SK-N-SH treated with all-trans-retinoic acid at 6 μM for 48 hours (cell line): ENCODE measurements at regions not wholly inside any gene's neighbourhood (a gene's known extent, or its start where the extent isn't known, plus 50 kb on each side); places are given as distances from the start of the nearest gene placed in this dataset.

Experiments
- CSDC2 ChIP-seq: fragments of 250-450 bp; sonication (Bioruptor Pico); IDR thresholded peaks from 2 replicates; pipeline ENCODE4 v1.5.0; 2020; ENCODE audit warnings: mild to moderate bottlenecking, moderate library complexity
- GLIS3 ChIP-seq: fragments of 250-450 bp; sonication (Bioruptor Pico); IDR thresholded peaks from 2 replicates; pipeline ENCODE4 v1.5.0; 2020; ENCODE audit warnings: mild to moderate bottlenecking, moderate library complexity
- ISL1 ChIP-seq: fragments of 250-450 bp; sonication (Bioruptor Pico); IDR thresholded peaks from 2 replicates; pipeline ENCODE4 v2.1.2; 2022; ENCODE audit warnings: mild to moderate bottlenecking, moderate library complexity
- TCF4 ChIP-seq: fragments of 250-450 bp; sonication (Bioruptor Pico); IDR thresholded peaks from 2 replicates; pipeline ENCODE4 v1.8.0; 2021; ENCODE audit warnings: mild to moderate bottlenecking, moderate library complexity, borderline replicate concordance
- ZFP3 ChIP-seq: fragments of 250-450 bp; sonication (Bioruptor Pico); IDR thresholded peaks from 2 replicates; pipeline ENCODE4 v1.5.0; 2020; ENCODE audit warnings: mild to moderate bottlenecking, moderate library complexity
- ZFP30 ChIP-seq: fragments of 450-650 bp; formaldehyde crosslinking; IDR thresholded peaks from 2 replicates; pipeline ENCODE4 v1.5.0; 2022; ENCODE audit warnings: mild to moderate bottlenecking, moderate library complexity
- ZNF565 ChIP-seq: fragments of 450-650 bp; formaldehyde crosslinking; conservative IDR thresholded peaks from 2 replicates; pipeline ENCODE4 v1.5.0; 2020; ENCODE audit warnings: low read depth, mild to moderate bottlenecking, moderate library complexity
- ZNF70 ChIP-seq: fragments of 450-650 bp; formaldehyde crosslinking; IDR thresholded peaks from 2 replicates; pipeline ENCODE4 v1.5.0; 2020; ENCODE audit warnings: mild to moderate bottlenecking, moderate library complexity
- TF ChIP-seq, protein P1 (sequence below): fragments of 250-450 bp; sonication (Bioruptor Pico); IDR thresholded peaks from 2 replicates; pipeline ENCODE4 v1.8.0; 2021; ENCODE audit warnings: low read depth, mild to moderate bottlenecking, moderate library complexity, borderline replicate concordance
- TF ChIP-seq, protein P2 (sequence below): fragments of 250-450 bp; sonication (Bioruptor Pico); IDR thresholded peaks from 2 replicates; pipeline ENCODE4 v1.8.0; 2020; ENCODE audit warnings: mild to moderate bottlenecking, moderate library complexity, borderline replicate concordance
- TF ChIP-seq, protein P3 (sequence below): fragments of 250-450 bp; sonication (Bioruptor Pico); IDR thresholded peaks from 2 replicates; pipeline ENCODE4 v1.5.0; 2020; ENCODE audit warnings: mild to moderate bottlenecking, moderate library complexity
- TF ChIP-seq, protein P4 (sequence below): fragments of 250-450 bp; sonication (Bioruptor Pico); IDR thresholded peaks from 2 replicates; pipeline ENCODE4 v1.5.1; 2020; ENCODE audit warnings: low read depth, mild to moderate bottlenecking, moderate library complexity

DNA sequence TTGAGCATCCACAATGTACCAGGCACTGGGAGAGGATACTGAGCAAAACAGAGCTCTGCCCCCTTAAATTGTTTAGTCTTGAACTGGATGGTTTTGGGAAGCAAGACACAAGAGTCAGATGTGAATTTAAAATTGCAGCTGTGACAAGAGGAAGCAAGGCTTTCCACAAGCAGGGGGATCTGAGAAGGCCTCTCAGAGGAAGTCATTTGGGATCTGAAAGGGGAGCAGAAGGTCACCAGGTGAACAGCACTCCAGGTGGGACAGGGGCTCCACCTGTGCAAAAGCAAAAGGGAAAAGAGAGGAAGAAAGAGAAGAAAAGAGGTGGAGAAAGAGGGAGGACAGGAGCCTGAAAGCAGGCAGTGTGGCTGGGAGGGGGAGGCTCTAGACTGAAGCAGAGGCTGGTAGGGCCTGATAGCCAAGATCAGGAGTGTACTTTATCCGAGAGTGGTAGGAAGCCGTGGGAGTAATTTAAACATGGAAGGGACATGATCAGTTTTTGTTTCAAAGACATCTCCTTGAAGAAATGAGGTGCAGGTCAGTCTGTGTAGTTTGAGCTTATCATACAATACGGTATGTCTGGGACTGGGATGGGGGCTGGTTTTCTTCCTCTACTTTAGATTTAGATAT, 76.1 kb upstream of the DUSP5 start:
- no peak for TF ChIP-seq GLIS3 (CRISPR knock-in tag)
- no peak for TF ChIP-seq TCF4 (CRISPR knock-in tag)
- TF ChIP-seq, protein P1, sequence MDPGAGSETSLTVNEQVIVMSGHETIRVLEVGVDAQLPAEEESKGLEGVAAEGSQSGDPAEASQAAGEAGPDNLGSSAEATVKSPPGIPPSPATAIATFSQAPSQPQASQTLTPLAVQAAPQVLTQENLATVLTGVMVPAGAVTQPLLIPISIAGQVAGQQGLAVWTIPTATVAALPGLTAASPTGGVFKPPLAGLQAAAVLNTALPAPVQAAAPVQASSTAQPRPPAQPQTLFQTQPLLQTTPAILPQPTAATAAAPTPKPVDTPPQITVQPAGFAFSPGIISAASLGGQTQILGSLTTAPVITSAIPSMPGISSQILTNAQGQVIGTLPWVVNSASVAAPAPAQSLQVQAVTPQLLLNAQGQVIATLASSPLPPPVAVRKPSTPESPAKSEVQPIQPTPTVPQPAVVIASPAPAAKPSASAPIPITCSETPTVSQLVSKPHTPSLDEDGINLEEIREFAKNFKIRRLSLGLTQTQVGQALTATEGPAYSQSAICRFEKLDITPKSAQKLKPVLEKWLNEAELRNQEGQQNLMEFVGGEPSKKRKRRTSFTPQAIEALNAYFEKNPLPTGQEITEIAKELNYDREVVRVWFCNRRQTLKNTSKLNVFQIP (CRISPR knock-in tag), result no peak
- TF ChIP-seq, protein P2, sequence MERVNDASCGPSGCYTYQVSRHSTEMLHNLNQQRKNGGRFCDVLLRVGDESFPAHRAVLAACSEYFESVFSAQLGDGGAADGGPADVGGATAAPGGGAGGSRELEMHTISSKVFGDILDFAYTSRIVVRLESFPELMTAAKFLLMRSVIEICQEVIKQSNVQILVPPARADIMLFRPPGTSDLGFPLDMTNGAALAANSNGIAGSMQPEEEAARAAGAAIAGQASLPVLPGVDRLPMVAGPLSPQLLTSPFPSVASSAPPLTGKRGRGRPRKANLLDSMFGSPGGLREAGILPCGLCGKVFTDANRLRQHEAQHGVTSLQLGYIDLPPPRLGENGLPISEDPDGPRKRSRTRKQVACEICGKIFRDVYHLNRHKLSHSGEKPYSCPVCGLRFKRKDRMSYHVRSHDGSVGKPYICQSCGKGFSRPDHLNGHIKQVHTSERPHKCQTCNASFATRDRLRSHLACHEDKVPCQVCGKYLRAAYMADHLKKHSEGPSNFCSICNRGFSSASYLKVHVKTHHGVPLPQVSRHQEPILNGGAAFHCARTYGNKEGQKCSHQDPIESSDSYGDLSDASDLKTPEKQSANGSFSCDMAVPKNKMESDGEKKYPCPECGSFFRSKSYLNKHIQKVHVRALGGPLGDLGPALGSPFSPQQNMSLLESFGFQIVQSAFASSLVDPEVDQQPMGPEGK (CRISPR knock-in tag), result no peak
- no peak for TF ChIP-seq ZFP30 (CRISPR knock-in tag)
- TF ChIP-seq CSDC2, result no peak
- TF ChIP-seq, protein P3, sequence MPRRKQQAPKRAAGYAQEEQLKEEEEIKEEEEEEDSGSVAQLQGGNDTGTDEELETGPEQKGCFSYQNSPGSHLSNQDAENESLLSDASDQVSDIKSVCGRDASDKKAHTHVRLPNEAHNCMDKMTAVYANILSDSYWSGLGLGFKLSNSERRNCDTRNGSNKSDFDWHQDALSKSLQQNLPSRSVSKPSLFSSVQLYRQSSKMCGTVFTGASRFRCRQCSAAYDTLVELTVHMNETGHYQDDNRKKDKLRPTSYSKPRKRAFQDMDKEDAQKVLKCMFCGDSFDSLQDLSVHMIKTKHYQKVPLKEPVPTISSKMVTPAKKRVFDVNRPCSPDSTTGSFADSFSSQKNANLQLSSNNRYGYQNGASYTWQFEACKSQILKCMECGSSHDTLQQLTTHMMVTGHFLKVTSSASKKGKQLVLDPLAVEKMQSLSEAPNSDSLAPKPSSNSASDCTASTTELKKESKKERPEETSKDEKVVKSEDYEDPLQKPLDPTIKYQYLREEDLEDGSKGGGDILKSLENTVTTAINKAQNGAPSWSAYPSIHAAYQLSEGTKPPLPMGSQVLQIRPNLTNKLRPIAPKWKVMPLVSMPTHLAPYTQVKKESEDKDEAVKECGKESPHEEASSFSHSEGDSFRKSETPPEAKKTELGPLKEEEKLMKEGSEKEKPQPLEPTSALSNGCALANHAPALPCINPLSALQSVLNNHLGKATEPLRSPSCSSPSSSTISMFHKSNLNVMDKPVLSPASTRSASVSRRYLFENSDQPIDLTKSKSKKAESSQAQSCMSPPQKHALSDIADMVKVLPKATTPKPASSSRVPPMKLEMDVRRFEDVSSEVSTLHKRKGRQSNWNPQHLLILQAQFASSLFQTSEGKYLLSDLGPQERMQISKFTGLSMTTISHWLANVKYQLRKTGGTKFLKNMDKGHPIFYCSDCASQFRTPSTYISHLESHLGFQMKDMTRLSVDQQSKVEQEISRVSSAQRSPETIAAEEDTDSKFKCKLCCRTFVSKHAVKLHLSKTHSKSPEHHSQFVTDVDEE (CRISPR knock-in tag), result no peak
- no peak for TF ChIP-seq ZNF70
- TF ChIP-seq, protein P4, sequence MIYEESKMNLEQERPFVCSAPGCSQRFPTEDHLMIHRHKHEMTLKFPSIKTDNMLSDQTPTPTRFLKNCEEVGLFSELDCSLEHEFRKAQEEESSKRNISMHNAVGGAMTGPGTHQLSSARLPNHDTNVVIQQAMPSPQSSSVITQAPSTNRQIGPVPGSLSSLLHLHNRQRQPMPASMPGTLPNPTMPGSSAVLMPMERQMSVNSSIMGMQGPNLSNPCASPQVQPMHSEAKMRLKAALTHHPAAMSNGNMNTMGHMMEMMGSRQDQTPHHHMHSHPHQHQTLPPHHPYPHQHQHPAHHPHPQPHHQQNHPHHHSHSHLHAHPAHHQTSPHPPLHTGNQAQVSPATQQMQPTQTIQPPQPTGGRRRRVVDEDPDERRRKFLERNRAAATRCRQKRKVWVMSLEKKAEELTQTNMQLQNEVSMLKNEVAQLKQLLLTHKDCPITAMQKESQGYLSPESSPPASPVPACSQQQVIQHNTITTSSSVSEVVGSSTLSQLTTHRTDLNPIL (CRISPR knock-in tag), result no peak
- no peak for TF ChIP-seq ZNF565 (CRISPR knock-in tag)
- no peak for TF ChIP-seq ZFP3 (CRISPR knock-in tag)
- TF ChIP-seq ISL1 (CRISPR knock-in tag), result no peak
